Transverse colon (tissue), 4 donors: ENCODE measurements at regions not wholly inside any gene's neighbourhood (a gene's known extent, or its start where the extent isn't known, plus 50 kb on each side); places are given as distances from the start of the nearest gene placed in this dataset.

Experiments
- CTCF ChIP-seq, 5 experiments: fragments of 200-600 bp in 3 of 5; fragments of 450-650 bp in 2 of 5; sonication (generic) in 3 of 5; IDR thresholded peaks; 1 replicate in 2 of 5; 2 replicates in 3 of 5; pipeline ENCODE4 v1.5.1; 2016 to 2017; ENCODE audit warnings: antibody characterized with exemption in 5 of 5, inconsistent platforms in 3 of 5, mild to moderate bottlenecking in 2 of 5, moderate library complexity in 1 of 5
- POLR2AphosphoS5 ChIP-seq, 3 donors: sonication (generic); formaldehyde crosslinking; IDR thresholded peaks; one replicate each; pipeline ENCODE4 v1.6.1; 2016; ENCODE audit warnings: antibody characterized with exemption in 3 of 3

GRCh38 chr20:40230486-40230885 is 458.6 kb downstream of the MAFB start:
- TF ChIP-seq POLR2AphosphoS5 (IDR thresholded peaks at IDR 0.05) (no peak), CTCF (IDR thresholded peaks at IDR 0.05) (no peak)
